PC-3 (cell line): ENCODE measurements at regions not wholly inside any gene's neighbourhood (a gene's known extent, or its start where the extent isn't known, plus 50 kb on each side); places are given as distances from the start of the nearest gene placed in this dataset.

Source experiments
- ATAC-seq: fragments of 200-7000 bp; cut with Tn5 transposase; 2 replicates; pipeline ENCODE4 v1.9.1; 2020; ENCODE audit warnings: mild to moderate bottlenecking, moderate library complexity
- BruUV-seq: library from RNA; stranded (reverse); fragments of 400-500 nt; replicated peaks from 2 replicates; lab custom pipeline; 2021; lab: Mats Ljungman, UMichigan
- CTCF ChIA-PET: fragments of 300-600 bp; sonication (Branson Sonifier 250); formaldehyde crosslinking; loops from one replicate; lab custom pipeline; 2022; ENCODE audit warnings: antibody characterized with exemption; lab: Charles Lee
- POLR2A ChIA-PET: fragments of 300-600 bp; sonication (Branson Sonifier 250); formaldehyde crosslinking; loops from one replicate; lab custom pipeline; 2022; ENCODE audit warnings: antibody characterized with exemption; ENCODE audit not compliant: unreplicated experiment; lab: Charles Lee
- DNase-seq: peaks from one replicate; pipeline ENCODE4 v3.0.0-alpha.2; 2015
- H2AFZ ChIP-seq: fragments of 300-600 bp; sonication (generic); 2 replicates; pipeline ENCODE4 v1.6.0; 2016; ENCODE audit warnings: antibody characterized with exemption, low read length
- H3F3A ChIP-seq: fragments of 300-600 bp; sonication (generic); one replicate; pipeline ENCODE4 v1.6.0; 2017; ENCODE audit warnings: antibody characterized with exemption, low read length, control low read depth, mild to moderate bottlenecking; ENCODE audit not compliant: unreplicated experiment
- H3K27ac ChIP-seq: fragments of 300-600 bp; sonication (generic); 2 replicates; pipeline ENCODE4 v1.5.1; 2016; ENCODE audit warnings: mild to moderate bottlenecking, low read length
- H3K27me3 ChIP-seq: fragments of 300-600 bp; sonication (generic); 2 replicates; pipeline ENCODE4 v1.6.1; 2016; ENCODE audit warnings: low read length, mixed read lengths
- H3K36me3 ChIP-seq: fragments of 300-600 bp; sonication (generic); 2 replicates; pipeline ENCODE4 v1.6.1; 2016; ENCODE audit warnings: low read depth, mixed run types, low read length, mixed read lengths
- H3K4me1 ChIP-seq: fragments of 300-600 bp; sonication (generic); 2 replicates; pipeline ENCODE4 v1.5.1; 2016; ENCODE audit warnings: low read length; ENCODE audit not compliant: insufficient read depth
- H3K4me2 ChIP-seq: fragments of 300-600 bp; sonication (generic); 2 replicates; pipeline ENCODE4 v1.6.0; 2016; ENCODE audit warnings: low read length
- H3K4me3 ChIP-seq: fragments of 300-600 bp; sonication (generic); 2 replicates; pipeline ENCODE4 v1.5.1; 2016; ENCODE audit warnings: mild to moderate bottlenecking, low read length, mixed read lengths
- H3K79me2 ChIP-seq: fragments of 300-600 bp; sonication (generic); 2 replicates; pipeline ENCODE4 v1.6.1; 2017; ENCODE audit warnings: low read length, mixed read lengths
- H3K9ac ChIP-seq: fragments of 300-600 bp; sonication (generic); 2 replicates; pipeline ENCODE4 v1.6.0; 2016; ENCODE audit warnings: mild to moderate bottlenecking, low read length
- H3K9me2 ChIP-seq: fragments of 300-600 bp; sonication (generic); replicated peaks from 2 replicates; pipeline ENCODE4 v1.6.1; 2016; ENCODE audit warnings: mixed run types, low read length, mixed read lengths
- H3K9me3 ChIP-seq: fragments of 300-600 bp; sonication (generic); 2 replicates; pipeline ENCODE4 v1.6.1; 2016; ENCODE audit warnings: low read length, mixed read lengths
- H4K20me1 ChIP-seq: fragments of 300-600 bp; sonication (generic); 2 replicates; pipeline ENCODE4 v1.6.1; 2016; ENCODE audit warnings: low read length, mixed read lengths
- CTCF ChIP-seq: fragments of 300-600 bp; sonication (generic); conservative IDR thresholded peaks from 2 replicates; pipeline ENCODE4 v1.5.1; 2017; ENCODE audit warnings: antibody characterized with exemption, low read depth, mild to moderate bottlenecking, low read length
- EZH2 ChIP-seq: fragments of 300-600 bp; sonication (generic); IDR thresholded peaks from one replicate; pipeline ENCODE4 v1.6.1; 2017; ENCODE audit warnings: antibody characterized with exemption, mild to moderate bottlenecking, low read length; ENCODE audit not compliant: unreplicated experiment
- EZH2phosphoT487 ChIP-seq: fragments of 300-600 bp; sonication (generic); IDR thresholded peaks from 2 replicates; pipeline ENCODE4 v1.6.1; 2018; ENCODE audit warnings: mild to moderate bottlenecking, antibody characterized with exemption, low read length, borderline replicate concordance
- intact Hi-C: fragments of 100-400 bp; cut with micrococcal nuclease; formaldehyde crosslinking; loops from 2 replicates; pipeline ENCODE4 v1.9.0; 2023

GRCh38 chr4:4759883-4760282, 99.6 kb upstream of the MSX1 start:
- Histone ChIP-seq H3K9me2 (no peaks in the 10 kb centered on the region), H3K4me2 (no peak overlapping the region), H3K36me3 (no peaks in the 10 kb centered on the region), H3K27ac (no peak overlapping the region), H3K9me3 (no peaks in the 10 kb centered on the region), H3K4me3 (no peak overlapping the region), H3K27me3 (no peaks in the 10 kb centered on the region), H2AFZ (no peak overlapping the region), H4K20me1 (no peaks in the 10 kb centered on the region), H3K4me1 (peaks cover 20% of the 10 kb centered on the region), H3K9ac (no peak overlapping the region), H3F3A (no peaks in the 10 kb centered on the region), H3K79me2 (no peaks in the 10 kb centered on the region)
- intact Hi-C loops = no loop called here
- BruUV-seq = no TSS peak
- ATAC-seq (no peak), DNase-seq (peak; percentile 22)
- CTCF ChIA-PET = no interaction called here
- POLR2A ChIA-PET = no interaction called here
- TF ChIP-seq CTCF (no peak), EZH2phosphoT487 (no peak), EZH2 (no peak)

- CTCF ChIA-PET = no interaction called here
- BruUV-seq = no TSS peak
Observed at GRCh38 chr4:4759232-4759631, 100.2 kb upstream of the MSX1 start.

GRCh38 chr4:4758681-4759080, 100.8 kb upstream of the MSX1 start:
- DNase-seq = no peak
- POLR2A ChIA-PET = no interaction called here
- peaks cover 14% of the 10 kb centered on the region for H3K4me1 ChIP-seq

More at GRCh38 chr4:4759232-4759631, 100.2 kb upstream of the MSX1 start:
- Histone ChIP-seq H3K9me3 (no peaks in the 10 kb centered on the region), H3F3A (no peaks in the 10 kb centered on the region), H2AFZ (no peak overlapping the region), H3K4me2 (no peak overlapping the region), H4K20me1 (no peaks in the 10 kb centered on the region), H3K36me3 (no peaks in the 10 kb centered on the region), H3K27me3 (no peaks in the 10 kb centered on the region), H3K4me3 (no peak overlapping the region), H3K9me2 (no peaks in the 10 kb centered on the region), H3K4me1 (peaks cover 19% of the 10 kb centered on the region), H3K9ac (no peak overlapping the region), H3K79me2 (no peaks in the 10 kb centered on the region), H3K27ac (no peak overlapping the region)
- POLR2A ChIA-PET = no interaction called here
- intact Hi-C loops = no loop called here
- DNase-seq (no peak), ATAC-seq (no peak)
- TF ChIP-seq CTCF (no peak), EZH2 (no peak), EZH2phosphoT487 (no peak)

More at GRCh38 chr4:4758681-4759080, 100.8 kb upstream of the MSX1 start:
- Histone ChIP-seq H3K9me2 (no peaks in the 10 kb centered on the region), H3K4me3 (no peak overlapping the region), H3K27me3 (no peaks in the 10 kb centered on the region), H3F3A (no peaks in the 10 kb centered on the region), H3K36me3 (no peaks in the 10 kb centered on the region), H3K4me2 (no peak overlapping the region), H3K9ac (no peak overlapping the region), H3K79me2 (no peaks in the 10 kb centered on the region), H3K27ac (no peak overlapping the region), H3K9me3 (no peaks in the 10 kb centered on the region), H4K20me1 (no peaks in the 10 kb centered on the region), H2AFZ (no peak overlapping the region)
- ATAC-seq = no peak
- TF ChIP-seq CTCF (no peak), EZH2phosphoT487 (no peak), EZH2 (no peak)
- intact Hi-C loops = no loop called here
- no TSS peak for BruUV-seq
- CTCF ChIA-PET = no interaction called here
